Ramos (cell line): ENCODE measurements at regions not wholly inside any gene's neighbourhood (a gene's known extent, or its start where the extent isn't known, plus 50 kb on each side); places are given as distances from the start of the nearest gene placed in this dataset.
"Not testable (repeated sequence)": the region's sequence is repeated elsewhere in the genome, so short reads cannot be mapped to it uniquely, and the experiment has no call there.

Experiments
- in situ Hi-C: fragments of 300-500 bp; cut with MboI; formaldehyde crosslinking; loops from one replicate; pipeline ENCODE4 v1.14.3; 2022; ENCODE audit warnings: low sequenced_read_pairs; ENCODE audit not compliant: unreplicated experiment

DNA sequence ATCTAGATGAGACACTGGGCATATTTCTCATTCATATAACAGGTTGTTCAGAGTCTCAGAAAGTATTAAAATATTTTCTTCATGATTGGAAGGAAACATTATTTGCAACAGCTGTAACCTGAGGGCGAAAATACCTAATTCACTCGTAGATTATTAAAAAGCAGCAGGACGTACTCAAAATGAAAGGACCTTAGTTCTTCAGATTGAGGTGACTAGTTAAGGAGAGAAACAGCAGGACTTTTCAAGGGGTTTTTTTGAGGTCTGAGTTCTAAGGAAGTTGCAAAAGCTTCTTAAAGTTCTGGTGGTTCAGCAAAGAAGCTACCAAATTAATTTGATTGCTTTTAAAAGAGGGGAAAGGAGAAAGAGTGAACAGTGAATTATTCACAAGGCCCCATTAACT lies 174.9 kb downstream of the TMEM161B start:
- in situ Hi-C loops = no loop called here

DNA sequence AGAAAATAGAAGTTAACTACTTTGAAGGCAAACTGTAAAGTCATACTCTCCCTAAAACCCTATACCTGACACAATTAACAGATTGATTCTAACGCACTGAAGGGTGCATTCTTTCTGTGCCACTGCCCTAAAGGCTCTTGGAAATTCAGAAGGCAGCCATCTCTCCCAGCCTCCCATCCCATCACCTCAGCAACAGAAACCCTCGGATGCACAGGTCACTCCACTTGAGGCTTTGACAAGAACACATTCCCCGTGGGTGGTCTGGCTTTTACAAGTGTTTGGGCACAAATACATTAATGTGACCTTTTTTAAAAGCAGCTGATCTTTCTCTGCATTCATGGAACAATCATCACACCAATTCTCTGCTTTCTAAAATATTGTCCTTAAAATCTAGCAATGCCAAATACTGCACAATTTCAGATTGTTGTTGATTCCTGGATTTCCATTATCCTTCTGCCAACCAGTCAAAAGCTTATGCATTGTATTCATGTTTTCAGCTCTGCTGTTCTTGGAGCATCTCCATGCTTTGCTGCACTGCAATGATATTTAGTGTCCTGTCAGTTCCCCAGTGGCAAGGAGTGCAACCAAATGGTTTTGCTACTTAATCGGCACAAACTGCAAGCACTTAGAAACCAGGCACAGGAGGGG lies 175.6 kb downstream of the TMEM161B start:
- in situ Hi-C loops = no loop called here

DNA sequence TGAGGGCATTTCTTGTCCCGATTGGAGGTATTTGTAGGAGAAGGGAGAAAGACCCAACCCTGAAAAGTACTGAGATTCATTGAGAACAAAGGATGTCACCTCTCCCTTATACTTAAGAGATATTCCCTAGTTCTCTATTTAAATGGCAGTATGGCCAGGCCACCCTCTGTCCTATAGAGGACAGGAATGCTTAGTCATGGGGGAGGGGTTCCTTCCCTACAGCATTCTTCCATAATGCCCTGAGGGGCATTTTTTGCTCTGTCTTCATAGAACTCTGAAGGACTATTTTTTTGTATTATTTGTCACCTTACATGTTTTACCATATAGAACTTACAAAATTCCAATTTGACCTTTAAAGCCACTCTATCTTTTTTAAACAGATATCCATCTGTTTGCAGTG lies 176.3 kb downstream of the TMEM161B start:
- in situ Hi-C loops = no loop called here

DNA sequence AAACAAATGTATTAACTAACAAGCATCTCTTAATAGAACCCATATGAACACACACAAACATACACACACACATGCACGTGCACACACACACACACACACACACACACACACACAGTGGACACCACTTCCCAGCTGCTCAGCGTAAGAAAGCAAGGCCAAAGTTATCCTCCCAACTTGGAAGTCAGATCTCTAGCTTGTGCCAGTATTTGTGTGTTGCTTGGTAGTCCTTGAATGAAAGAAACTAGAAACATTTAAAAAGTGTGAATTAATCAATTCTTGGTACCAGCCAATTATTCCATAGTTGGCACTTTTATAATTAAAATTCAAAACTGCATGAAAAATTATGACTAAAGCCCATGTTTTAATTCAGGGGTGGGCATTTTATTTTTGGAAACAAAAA lies 178.1 kb downstream of the TMEM161B start:
- in situ Hi-C loops = no loop called here

DNA sequence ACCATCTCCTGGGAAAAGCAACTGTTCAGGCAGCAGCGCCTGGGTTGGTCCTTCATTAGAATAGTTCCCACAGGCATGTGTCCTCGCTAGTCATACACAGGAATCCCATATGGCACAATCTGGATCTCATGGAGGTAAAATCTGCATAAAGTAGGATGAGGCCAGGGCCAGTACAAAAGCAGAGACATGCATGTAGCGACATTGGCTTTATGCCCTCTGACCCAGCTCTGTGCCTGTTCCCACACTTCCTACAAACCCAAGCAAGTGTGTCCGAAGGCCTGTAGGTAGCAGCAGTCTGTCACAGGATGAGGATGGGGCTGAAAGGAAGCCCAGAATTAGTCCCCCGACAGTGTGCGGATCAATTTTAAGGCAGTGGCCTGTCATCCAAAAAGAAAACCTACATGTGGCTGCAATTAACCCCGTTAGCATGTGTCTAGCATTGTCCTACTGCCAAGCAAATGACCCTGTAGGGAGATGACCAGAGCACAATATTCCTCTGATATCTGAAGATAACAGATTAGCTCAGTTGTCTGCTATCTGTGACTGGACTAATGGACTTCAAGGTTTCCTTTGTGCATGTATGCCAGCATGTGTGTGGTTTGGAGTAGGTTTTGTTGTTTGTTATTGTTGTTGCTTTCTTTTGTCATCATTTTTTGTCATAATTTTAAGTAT lies 178.8 kb downstream of the TMEM161B start:
- in situ Hi-C loops = no loop called here

DNA sequence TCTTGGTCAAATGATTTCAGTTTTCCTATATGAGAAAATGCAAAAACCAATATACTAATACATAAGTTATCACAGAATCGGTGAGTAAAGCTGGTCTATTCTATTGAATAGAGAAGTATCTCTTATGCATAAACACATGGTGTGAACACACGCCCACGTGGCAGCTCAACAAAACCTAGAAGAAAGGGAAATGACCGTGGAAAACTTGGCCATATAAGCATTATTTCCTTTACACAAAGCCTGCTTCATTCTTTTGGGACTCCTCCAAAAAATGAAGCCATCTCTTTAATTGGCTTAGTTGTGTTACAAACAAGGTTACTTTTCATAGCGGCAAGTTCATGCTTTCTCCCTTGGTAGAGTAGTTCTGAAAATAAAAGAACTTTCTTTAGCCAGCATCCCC lies 183.2 kb downstream of the TMEM161B start:
- in situ Hi-C loops = no loop called here

DNA sequence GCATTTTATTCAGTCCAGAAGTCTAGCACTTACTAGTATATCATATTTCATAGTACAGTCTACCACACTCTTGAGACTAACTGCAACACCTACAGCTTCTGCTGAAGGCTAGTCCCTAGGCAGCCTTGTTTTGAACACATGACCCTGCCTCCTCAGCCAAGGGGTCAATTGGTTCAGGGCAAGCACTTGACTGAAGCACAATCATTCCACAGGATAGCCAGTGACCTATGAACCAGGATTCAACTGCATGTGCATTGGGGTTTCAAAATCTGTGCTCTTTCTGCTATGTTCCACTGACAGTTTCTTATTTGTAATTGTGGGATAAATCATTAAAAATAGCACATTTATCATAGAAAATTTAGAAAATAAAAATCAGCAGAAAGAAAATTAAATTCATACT lies 186.8 kb downstream of the TMEM161B start:
- in situ Hi-C loops = no loop called here

DNA sequence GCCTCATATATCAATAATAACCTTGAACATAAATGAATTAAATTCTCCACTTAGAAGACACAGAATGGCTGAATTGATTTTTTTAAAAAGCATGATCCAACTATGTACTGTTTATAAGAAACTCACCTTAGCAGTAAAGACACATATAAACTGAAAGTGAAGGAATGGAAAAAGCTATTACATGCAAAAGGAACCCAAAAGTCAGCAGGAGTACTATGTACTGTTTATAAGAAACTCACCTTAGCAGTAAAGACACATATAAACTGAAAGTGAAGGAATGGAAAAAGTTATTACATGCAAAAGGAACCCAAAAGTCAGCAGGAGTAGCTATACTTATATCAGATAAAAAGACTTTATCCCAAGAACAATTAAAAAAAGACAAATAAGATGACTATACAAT lies 204.8 kb downstream of the TMEM161B start:
- in situ Hi-C loops = no loop called here

DNA sequence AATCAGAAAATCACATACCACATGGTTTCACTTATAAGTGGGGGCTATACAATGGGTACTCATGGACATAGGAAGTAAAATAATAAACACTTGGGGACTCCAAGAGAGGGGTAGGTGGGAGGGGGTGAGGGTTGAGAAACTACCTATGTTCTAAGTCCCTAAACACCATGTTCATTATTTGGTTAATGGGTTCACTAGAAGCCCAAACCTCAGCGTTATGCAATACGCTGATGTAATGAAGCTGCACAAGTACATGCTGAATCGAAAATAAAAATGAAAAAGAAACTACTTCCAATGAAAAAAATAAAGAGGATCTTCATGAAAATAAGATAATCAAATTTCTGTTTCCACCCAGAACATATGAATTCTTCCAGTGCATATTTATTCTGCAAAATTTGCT lies 208.5 kb downstream of the TMEM161B start:
- in situ Hi-C loops = no loop called here

DNA sequence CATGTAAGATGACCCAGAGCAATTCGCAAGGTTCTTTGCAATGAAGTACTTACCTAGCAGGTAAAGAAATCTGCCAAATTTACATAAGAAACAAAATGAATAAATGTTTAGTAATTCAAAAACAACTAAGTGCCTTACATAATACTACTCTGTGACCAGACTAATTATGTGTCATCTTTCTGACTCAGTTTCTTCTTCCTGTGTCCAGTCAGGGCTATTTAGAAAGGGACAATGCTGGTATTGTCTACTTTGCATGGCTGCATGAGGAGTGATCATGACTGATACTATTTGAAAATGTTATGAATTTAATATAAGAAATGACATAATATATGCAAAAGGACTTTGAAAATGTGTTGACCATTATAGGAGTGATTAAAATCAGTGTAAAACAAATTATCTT lies 210.0 kb downstream of the TMEM161B start:
- in situ Hi-C loops = no loop called here

DNA sequence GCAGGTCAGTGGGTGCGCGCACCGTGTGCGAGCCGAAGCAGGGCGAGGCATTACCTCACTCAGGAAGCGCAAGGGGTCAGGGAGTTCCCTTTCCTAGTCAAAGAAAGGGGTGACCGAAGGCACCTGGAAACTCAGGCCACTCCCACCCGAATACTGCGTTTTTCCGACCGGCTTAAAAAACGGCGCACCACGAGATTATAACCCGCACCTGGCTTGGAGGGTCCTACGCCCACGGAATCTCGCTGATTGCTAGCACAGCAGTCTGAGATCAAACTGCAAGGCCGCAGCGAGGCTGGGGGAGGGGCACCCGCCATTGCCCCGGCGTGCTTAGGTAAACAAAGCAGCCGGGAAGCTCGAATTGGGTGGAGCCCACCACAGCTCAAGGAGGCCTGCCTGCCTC lies 216.2 kb downstream of the TMEM161B start:
- in situ Hi-C loops = not testable (repeated sequence)

DNA sequence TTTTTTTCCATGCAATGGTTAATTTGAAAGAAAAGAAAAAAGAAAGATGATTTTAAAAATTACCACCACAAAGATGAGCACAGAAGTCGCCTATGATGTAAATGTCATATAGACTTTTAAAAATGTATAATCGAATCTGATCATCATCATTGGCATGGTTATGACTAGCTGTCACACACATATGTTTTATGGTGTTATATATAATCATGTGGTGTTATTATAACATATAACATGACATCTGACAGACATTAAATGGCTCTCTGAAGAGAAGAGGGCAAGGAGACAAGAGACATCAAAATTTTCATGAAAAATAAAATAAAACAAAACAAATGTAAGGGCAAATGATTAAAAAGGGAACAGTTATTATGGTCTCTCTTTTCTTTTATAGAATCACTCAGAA lies 217.5 kb downstream of the TMEM161B start:
- in situ Hi-C loops = no loop called here

DNA sequence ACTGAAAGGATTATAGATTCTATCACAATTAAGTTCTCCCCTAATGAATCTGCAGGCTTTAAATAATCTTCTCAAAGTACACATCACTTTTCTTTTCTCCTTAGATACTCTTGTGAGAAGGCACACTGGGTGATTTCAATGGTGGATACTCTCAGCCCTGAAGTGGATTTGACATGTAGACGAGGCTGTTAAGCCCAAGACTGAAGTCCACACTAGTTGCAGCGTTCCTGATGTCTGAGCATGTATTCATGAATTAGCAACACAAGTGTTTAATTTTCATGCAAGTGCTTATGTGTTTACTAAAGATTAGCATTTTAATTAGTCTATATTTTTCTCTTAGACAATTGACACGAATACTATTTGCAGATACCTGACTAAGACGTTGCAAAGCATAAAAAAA lies 218.9 kb downstream of the TMEM161B start:
- in situ Hi-C loops = no loop called here

DNA sequence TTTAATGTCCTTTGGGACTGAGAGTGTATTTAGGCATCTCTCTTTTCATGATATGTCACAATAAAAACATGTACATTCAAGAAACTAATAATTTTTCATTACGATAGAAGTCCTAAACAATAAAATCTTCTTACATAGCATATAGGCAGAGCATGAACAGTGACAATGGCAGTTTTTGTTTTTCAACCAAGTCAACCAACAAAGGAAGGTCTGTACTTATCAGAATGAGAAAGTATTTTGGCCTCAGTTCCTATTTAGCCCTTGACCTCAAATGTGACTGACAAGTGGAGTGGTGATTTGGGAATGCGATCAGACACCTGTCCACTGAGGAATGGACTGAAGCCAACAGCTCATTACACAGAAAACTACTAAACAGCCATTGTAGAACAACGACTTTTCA lies 219.5 kb downstream of the TMEM161B start:
- in situ Hi-C loops = no loop called here

DNA sequence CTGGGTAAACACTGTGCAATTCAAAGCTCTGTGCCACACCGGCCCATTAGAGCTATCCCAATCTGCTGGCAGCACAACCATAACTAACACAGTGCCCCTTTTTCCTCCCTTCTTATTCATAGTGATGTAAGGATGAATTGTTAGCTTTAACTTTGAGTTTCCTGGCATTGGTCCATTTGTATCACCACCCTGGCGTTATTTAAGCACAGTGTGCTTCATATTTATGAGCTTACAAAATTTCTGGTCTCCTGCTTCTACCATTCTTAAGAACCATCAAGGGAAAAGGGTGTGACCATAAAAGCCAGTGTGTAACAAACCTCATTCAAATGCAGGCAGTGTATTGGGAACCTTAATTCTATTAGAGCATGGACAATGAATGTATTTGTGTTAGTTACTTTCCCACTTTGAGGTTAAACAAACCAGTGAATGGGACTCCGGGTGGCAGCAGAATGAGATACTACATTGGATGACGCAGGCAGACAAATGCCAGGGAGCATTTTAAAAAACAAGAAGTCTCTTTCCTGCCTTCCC lies 222.6 kb downstream of the TMEM161B start:
- in situ Hi-C loops = no loop called here

DNA sequence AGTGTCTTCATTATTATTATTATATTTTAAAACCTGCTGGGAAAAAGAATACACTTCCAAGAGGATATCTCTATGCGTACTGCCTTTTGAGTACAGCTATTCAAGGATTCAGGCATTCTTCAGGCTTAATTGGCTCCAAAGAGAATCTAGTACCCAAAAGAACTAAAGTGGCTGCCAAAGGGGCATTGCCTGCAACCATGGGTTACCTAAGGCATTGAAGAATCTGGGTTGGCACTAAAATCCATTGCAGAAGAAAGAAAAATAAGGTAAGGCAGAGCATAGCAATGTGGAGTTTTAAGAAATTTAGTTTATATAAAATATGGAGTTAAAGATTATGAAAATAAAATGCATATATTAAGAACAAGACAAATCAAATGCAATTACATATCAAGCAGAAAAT lies 223.5 kb downstream of the TMEM161B start:
- in situ Hi-C loops = no loop called here

DNA sequence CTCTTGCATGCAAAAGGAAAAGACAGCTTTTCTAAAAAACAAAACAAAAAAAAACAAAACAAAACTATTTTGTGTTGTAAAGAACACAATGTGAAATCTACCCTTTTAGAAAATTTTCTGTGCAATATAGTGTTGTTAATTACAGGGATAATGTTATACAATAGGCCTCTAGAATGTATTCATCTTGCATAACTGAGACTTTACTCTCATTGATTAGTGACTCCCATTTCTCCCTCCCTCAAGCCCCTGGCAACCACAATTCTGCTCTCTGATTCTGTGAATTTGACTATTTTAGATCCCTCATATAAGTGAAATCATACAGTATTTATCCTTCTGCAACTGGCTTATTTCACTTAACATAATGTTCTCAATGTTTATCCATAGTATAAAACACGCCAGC lies 234.1 kb downstream of the TMEM161B start:
- in situ Hi-C loops = no loop called here

DNA sequence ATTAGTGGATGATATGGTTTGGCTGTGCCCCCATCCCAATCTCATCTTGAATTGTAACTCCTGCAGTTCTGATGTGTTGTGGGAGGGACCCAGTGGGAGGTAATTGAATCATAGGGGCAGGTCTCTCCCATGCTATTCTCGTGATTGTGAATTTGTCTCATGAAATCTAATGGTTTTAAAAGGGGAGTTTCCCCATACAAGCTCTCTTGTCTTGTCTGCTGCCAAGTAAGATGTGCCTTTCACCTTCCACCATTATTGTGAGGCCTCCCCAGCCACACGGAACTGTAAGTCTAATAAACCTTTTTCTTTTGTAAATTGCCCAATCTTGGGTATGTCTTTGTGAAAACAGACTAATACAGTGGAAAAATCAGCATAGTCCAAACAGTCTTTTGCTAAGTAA lies 235.5 kb downstream of the TMEM161B start:
- in situ Hi-C loops = no loop called here

DNA sequence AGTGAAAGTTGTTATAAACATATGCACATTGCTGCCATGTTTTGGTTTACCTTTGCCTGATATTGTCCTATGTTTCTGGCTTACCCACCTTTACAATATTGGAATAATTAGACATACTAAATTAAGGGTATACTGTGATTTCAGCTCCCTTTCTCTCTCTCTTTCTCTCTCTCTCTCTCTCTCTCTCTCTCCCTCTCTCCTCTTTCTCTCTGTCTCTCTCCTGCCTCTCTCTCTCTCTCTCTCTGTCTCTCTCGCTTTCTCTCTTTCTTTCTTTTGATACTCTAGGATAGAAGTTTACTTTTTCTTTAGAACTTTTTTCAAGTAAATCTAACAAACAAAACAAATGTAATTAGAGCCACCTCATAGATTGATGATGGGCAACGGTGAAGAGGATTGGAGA lies 239.6 kb downstream of the TMEM161B start:
- in situ Hi-C loops = no loop called here

DNA sequence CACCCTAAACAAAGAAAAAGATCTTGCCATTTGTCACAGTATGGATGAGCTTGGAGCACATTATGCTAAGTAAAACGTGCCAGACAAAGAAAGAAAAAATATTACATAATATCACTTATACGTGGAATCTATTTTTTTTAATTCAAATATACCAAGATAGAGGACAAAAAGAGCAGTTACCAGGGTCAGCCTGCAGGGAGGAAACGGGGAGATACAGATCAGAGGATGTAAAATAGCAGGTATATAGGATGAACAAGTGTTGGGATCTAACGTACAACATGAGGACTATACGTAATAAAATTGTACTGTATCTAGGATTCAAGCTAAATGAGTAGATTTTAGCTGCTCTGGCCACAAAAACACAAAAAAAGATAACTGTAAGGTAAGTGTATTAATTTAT lies 247.5 kb downstream of the TMEM161B start:
- in situ Hi-C loops = no loop called here

DNA sequence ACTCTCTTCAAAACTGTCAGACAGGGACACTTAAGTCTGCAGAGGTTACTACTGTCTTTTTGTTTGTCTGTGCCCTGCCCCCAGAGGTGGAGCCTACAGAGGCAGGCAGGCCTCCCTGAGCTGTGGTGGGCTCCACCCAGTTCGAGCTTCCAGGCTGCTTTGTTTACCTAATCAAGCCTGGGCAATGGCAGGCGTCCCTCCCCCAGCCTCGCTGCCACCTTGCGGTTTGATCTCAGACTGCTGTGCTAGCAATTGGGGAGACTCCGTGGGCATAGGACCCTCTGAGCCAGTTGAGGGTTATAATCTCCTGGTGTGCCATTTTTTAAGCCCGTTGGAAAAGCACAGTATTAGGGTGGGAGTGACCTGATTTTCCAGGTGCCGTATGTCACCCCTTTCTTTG lies 253.7 kb downstream of the TMEM161B start:
- in situ Hi-C loops = not testable (repeated sequence)

DNA sequence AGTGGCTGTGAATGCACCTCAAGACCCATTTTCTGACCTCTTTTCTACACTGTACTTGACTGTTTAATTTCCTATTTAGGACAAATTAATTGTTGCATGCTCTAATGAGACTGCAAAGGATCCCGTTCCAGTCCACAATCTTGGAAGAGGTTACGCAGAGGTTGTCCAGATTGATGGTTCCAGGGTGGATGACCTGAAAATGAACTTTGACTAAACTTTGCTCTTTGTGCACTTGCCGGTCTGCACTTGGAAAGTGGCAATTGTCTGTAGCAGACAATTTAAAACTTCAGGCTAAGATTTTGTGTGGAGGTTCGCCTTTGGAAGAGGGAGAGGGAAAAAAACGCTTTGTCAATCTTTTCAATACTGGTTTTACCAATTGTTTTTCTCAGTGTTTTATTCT lies 267.8 kb downstream of the TMEM161B start:
- in situ Hi-C loops = no loop called here
